ENCODE measurements at regions not wholly inside any gene's neighbourhood (a gene's known extent, or its start where the extent isn't known, plus 50 kb on each side); places are given as distances from the start of the nearest gene placed in this dataset.

- TF ChIP-seq CTCF (IDR thresholded peaks at IDR 0.05) = no peak
- no peak for TF ChIP-seq EZH2 (IDR thresholded peaks at IDR 0.05; ENCODE audit: borderline replicate concordance, insufficient read depth, low read depth, low read length, poor library complexity, severe bottlenecking)
Measured at GRCh38 chr5:99948850-99949249, 586.3 kb upstream of the FAM174A start.

Measured in B cell (primary cell).